ENCODE measurements at regions not wholly inside any gene's neighbourhood (a gene's known extent, or its start where the extent isn't known, plus 50 kb on each side); places are given as distances from the start of the nearest gene placed in this dataset.

- TF ChIP-seq POLR2AphosphoS5 (IDR thresholded peaks at IDR 0.05; ENCODE audit: low read depth, low read length) (no peak), SIN3A (IDR thresholded peaks at IDR 0.05; ENCODE audit: borderline replicate concordance, insufficient read depth, low read depth, low read length) (no peak), CTCF (IDR thresholded peaks at IDR 0.05) (no peak), REST (IDR thresholded peaks at IDR 0.05; ENCODE audit: insufficient read depth in 1 of 2, low read depth in 2 of 2, low read length in 1 of 2) (no peak)
Measured at GRCh38 chr6:165959627-165960026, 208.0 kb downstream of the TBXT start.

Data from Panc1 (cell line).